Endothelial cell of umbilical vein (primary cell): ENCODE measurements at regions not wholly inside any gene's neighbourhood (a gene's known extent, or its start where the extent isn't known, plus 50 kb on each side); places are given as distances from the start of the nearest gene placed in this dataset.

ENCODE experiments used
- BruUV-seq: library from RNA; stranded (reverse); fragments of 400-500 nt; replicated peaks from 2 replicates; lab custom pipeline; 2021; lab: Mats Ljungman, UMichigan
- CTCF ChIA-PET: fragments of 300-600, 350-600 bp; sonication (Branson Sonifier 250); formaldehyde crosslinking; loops from one replicate; lab custom pipeline; 2021; ENCODE audit warnings: antibody characterized with exemption, inconsistent platforms; lab: Charles Lee
- POLR2A ChIA-PET: fragments of 300-600, 350-600 bp; sonication (Branson Sonifier 250); formaldehyde crosslinking; loops from one replicate; lab custom pipeline; 2021; ENCODE audit warnings: antibody characterized with exemption, inconsistent platforms; lab: Charles Lee
- DNase-seq: peaks from one replicate; pipeline ENCODE4 v3.0.0-alpha.2; 2011; ENCODE audit warnings: low read depth, low spot score
- FAIRE-seq: peaks from 2 replicates; lab custom pipeline; 2011; peaks lifted over from hg19 to GRCh38; lab: Jason Lieb, UNC
- H2AFZ ChIP-seq: 2 replicates; pipeline ENCODE4 v1.6.0; 2012; ENCODE audit warnings: low read depth, low read length, control low read depth, inconsistent platforms
- H3K27ac ChIP-seq: 2 replicates; pipeline ENCODE4 v1.5.1; 2011; ENCODE audit warnings: low read depth, mild to moderate bottlenecking, control low read depth, low read length, moderate library complexity; ENCODE audit not compliant: insufficient read depth
- H3K27me3 ChIP-seq, 2 experiments: 2 replicates each; pipeline versions ENCODE4 v1.6.0 to v1.6.1; 2011; ENCODE audit warnings: low read length in 2 of 2, mixed read lengths in 1 of 2; ENCODE audit not compliant: control insufficient read depth in 2 of 2, insufficient read depth in 2 of 2
- H3K36me3 ChIP-seq, 2 experiments: 2 replicates in 1 of 2; 3 replicates in 1 of 2; pipeline ENCODE4 v1.5.1; 2011; ENCODE audit warnings: low read length in 2 of 2, mild to moderate bottlenecking in 1 of 2, moderate library complexity in 1 of 2; ENCODE audit not compliant: control insufficient read depth in 2 of 2, insufficient read depth in 2 of 2; ENCODE audit errors: extremely low read depth in 1 of 2
- H3K4me1 ChIP-seq: 3 replicates; pipeline ENCODE4 v1.5.1; 2011; ENCODE audit warnings: mild to moderate bottlenecking, low read length; ENCODE audit not compliant: control insufficient read depth, insufficient read depth; ENCODE audit errors: extremely low read depth
- H3K4me2 ChIP-seq: 2 replicates; pipeline ENCODE4 v1.6.1; 2011; ENCODE audit warnings: low read length, control low read depth, mixed read lengths; ENCODE audit not compliant: insufficient read depth
- H3K4me3 ChIP-seq, 3 experiments: fragments of 200-600 bp in 1 of 3; sonication (generic), shearing (Covaris generic) in 1 of 3; replicated peaks in 1 of 3; 2 replicates each; pipeline ENCODE4 v1.5.1; 2011 to 2016; ENCODE audit warnings: control low read depth in 3 of 3, low read length in 3 of 3, mild to moderate bottlenecking in 2 of 3, inconsistent platforms in 1 of 3, low read depth in 1 of 3, moderate library complexity in 1 of 3; ENCODE audit not compliant: insufficient read depth in 1 of 3
- H3K79me2 ChIP-seq: 2 replicates; pipeline ENCODE4 v1.6.0; 2012; ENCODE audit warnings: low read length, inconsistent platforms; ENCODE audit not compliant: control insufficient read depth, insufficient read depth
- H3K9ac ChIP-seq: replicated peaks from 2 replicates; pipeline ENCODE3; 2011; ENCODE audit warnings: low read length, control low read depth; ENCODE audit not compliant: insufficient read depth; ENCODE audit errors: extremely low read depth
- H3K9me1 ChIP-seq: replicated peaks from 3 replicates; pipeline ENCODE4 v1.6.0; 2011; ENCODE audit warnings: mild to moderate bottlenecking, low read length; ENCODE audit not compliant: control insufficient read depth, insufficient read depth; ENCODE audit errors: extremely low read depth
- H3K9me3 ChIP-seq: replicated peaks from 2 replicates; pipeline ENCODE4 v1.5.1; 2012; ENCODE audit warnings: low read length, inconsistent platforms; ENCODE audit not compliant: control insufficient read depth, insufficient read depth
- H4K20me1 ChIP-seq: replicated peaks from 2 replicates; pipeline ENCODE3; 2011; ENCODE audit warnings: mild to moderate bottlenecking, low read length; ENCODE audit not compliant: control insufficient read depth, insufficient read depth; ENCODE audit errors: extremely low read depth
- EZH2 ChIP-seq: IDR thresholded peaks from 2 replicates; pipeline ENCODE4 v1.6.1; 2012; ENCODE audit warnings: borderline replicate concordance, low read depth, mild to moderate bottlenecking, moderate library complexity, low read length, inconsistent platforms; ENCODE audit not compliant: severe bottlenecking
- FOS ChIP-seq: IDR thresholded peaks from 2 replicates; pipeline ENCODE4 v1.6.1; 2011; ENCODE audit warnings: mild to moderate bottlenecking, low read length, moderate library complexity, borderline replicate concordance; ENCODE audit not compliant: insufficient read depth
- GATA2 ChIP-seq: IDR thresholded peaks from 2 replicates; pipeline ENCODE4 v1.7.0; 2011; ENCODE audit warnings: low read depth, mild to moderate bottlenecking, moderate library complexity, mixed read lengths, low read length; ENCODE audit not compliant: insufficient read length, insufficient read depth
- JUN ChIP-seq: IDR thresholded peaks from 2 replicates; pipeline ENCODE4 v1.6.1; 2011; ENCODE audit warnings: borderline replicate concordance, low read depth; ENCODE audit not compliant: insufficient read length, insufficient read depth
- MYC ChIP-seq: IDR thresholded peaks from one replicate; pipeline ENCODE4 v1.6.1; 2011; ENCODE audit warnings: mild to moderate bottlenecking, low read depth, low read length
- POLR2A ChIP-seq: IDR thresholded peaks from 2 replicates; pipeline ENCODE4 v1.6.1; 2012; ENCODE audit warnings: low read depth, mild to moderate bottlenecking, control low read depth, low read length
- POLR2AphosphoS5 ChIP-seq: IDR thresholded peaks from 2 replicates; pipeline ENCODE4 v1.6.1; 2012; ENCODE audit warnings: low read depth, mild to moderate bottlenecking, control low read depth, low read length, moderate library complexity; ENCODE audit not compliant: insufficient read depth
- dilution Hi-C: fragments of 300-500 bp; cut with MboI; formaldehyde crosslinking; loops from one replicate; pipeline ENCODE4 v1.15.0; 2019; ENCODE audit warnings: low sequenced_read_pairs; ENCODE audit not compliant: extremely low pct_ligation_motif_present
- intact Hi-C: fragments of 100-400 bp; cut with micrococcal nuclease; formaldehyde crosslinking; loops from one replicate; pipeline ENCODE4 v1.10.0; 2022
- TF ChIP-seq, protein P1 (sequence below): IDR thresholded peaks from 2 replicates; pipeline ENCODE4 v1.6.1; 2011; ENCODE audit not compliant: insufficient read depth, insufficient read length
- TF ChIP-seq, protein P2 (sequence below), 2 donors: IDR thresholded peaks; 1 replicate in 1 of 2; 2 replicates in 1 of 2; pipeline ENCODE4 v1.5.1; 2011; ENCODE audit warnings: low read length in 2 of 2, mild to moderate bottlenecking in 2 of 2, moderate library complexity in 2 of 2, control low read depth in 1 of 2, inconsistent platforms in 1 of 2, low read depth in 1 of 2; ENCODE audit not compliant: insufficient read depth in 1 of 2; ENCODE audit errors: extremely low read depth in 1 of 2

DNA sequence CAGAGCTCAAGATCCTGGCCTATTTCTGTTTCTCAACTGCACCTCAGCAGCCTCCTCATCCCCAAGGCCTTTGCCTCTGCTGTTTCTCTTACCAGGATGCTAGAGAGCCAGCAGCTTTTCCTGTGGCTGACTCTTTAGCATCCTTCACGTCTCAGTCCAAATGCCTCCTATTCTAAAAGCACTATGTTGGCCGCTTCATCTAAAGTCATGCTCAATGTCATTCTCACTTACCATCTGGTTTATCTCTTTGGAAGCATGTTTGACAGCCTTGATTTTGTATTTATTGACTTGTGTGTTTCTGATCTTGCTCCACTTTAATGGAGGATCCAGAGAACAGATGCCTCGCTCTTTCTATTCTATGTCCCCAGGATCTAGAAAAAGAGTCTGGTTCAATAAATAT is 351.8 kb upstream of the CDH11 start:
- Histone ChIP-seq H3K9ac (no peak overlapping the region), H3K4me3 (no peak overlapping the region), H3K79me2 (no peaks in the 10 kb centered on the region), H3K27me3 (no peaks in the 10 kb centered on the region), H2AFZ (no peak overlapping the region), H3K36me3 (no peaks in the 10 kb centered on the region), H3K9me3 (no peaks in the 10 kb centered on the region), H3K4me1 (no peaks in the 10 kb centered on the region), H4K20me1 (no peaks in the 10 kb centered on the region), H3K27ac (no peak overlapping the region), H3K4me2 (no peak overlapping the region), H3K9me1 (no peaks in the 10 kb centered on the region)
- TF ChIP-seq MYC, result no peak
- FAIRE-seq, result no peak
- ChIA-PET POLR2A (no interaction called here), CTCF (no interaction called here)
- dilution Hi-C loops, result no loop called here
- no TSS peak for BruUV-seq
- no peak for DNase-seq
- intact Hi-C loops, result no loop called here

DNA sequence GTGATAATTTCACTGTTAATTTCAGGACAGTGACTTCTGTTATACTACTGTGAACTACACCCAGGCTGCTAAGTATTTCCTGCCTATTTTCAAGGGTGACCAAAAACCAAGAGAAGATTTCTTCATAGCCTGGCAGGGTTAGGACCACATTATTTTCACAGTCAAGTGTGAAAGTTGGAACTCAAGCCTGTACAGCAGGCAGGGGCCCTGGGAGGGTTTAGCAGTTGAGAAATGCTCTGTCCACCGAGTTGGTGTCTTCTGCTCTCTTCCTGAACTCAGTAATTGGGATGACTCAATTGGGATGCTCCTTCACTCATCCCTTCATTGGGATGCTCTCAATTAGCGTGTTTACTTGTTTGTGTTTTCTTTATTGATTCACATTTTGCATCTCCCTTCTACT is 347.3 kb upstream of the CDH11 start:
- BruUV-seq, result no TSS peak

More for the DNA sequence above, 347.3 kb upstream of the CDH11 start:
- Histone ChIP-seq H3K9me1 (no peaks in the 10 kb centered on the region), H2AFZ (no peak overlapping the region), H3K27ac (no peak overlapping the region), H3K27me3 (no peaks in the 10 kb centered on the region), H3K9me3 (no peaks in the 10 kb centered on the region), H3K36me3 (no peaks in the 10 kb centered on the region), H3K4me2 (no peak overlapping the region), H3K79me2 (no peaks in the 10 kb centered on the region), H3K4me1 (no peaks in the 10 kb centered on the region), H3K9ac (no peak overlapping the region), H4K20me1 (no peaks in the 10 kb centered on the region), H3K4me3 (no peak overlapping the region)
- dilution Hi-C loops (no loop called here), intact Hi-C loops (no loop called here)
- POLR2A ChIA-PET, result no interaction called here
- no peak for DNase-seq
- no peak for FAIRE-seq
- no peak for TF ChIP-seq JUN
- TF ChIP-seq, protein P1, sequence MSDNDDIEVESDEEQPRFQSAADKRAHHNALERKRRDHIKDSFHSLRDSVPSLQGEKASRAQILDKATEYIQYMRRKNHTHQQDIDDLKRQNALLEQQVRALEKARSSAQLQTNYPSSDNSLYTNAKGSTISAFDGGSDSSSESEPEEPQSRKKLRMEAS, result no peak
- TF ChIP-seq GATA2, result no peak
- TF ChIP-seq, protein P2, sequence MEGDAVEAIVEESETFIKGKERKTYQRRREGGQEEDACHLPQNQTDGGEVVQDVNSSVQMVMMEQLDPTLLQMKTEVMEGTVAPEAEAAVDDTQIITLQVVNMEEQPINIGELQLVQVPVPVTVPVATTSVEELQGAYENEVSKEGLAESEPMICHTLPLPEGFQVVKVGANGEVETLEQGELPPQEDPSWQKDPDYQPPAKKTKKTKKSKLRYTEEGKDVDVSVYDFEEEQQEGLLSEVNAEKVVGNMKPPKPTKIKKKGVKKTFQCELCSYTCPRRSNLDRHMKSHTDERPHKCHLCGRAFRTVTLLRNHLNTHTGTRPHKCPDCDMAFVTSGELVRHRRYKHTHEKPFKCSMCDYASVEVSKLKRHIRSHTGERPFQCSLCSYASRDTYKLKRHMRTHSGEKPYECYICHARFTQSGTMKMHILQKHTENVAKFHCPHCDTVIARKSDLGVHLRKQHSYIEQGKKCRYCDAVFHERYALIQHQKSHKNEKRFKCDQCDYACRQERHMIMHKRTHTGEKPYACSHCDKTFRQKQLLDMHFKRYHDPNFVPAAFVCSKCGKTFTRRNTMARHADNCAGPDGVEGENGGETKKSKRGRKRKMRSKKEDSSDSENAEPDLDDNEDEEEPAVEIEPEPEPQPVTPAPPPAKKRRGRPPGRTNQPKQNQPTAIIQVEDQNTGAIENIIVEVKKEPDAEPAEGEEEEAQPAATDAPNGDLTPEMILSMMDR (IDR thresholded peaks at IDR 0.05; ENCODE audit: extremely low read depth in 1 of 2, insufficient read depth in 1 of 2, low read depth in 1 of 2, low read length in 2 of 2), result no peak
- no peak for TF ChIP-seq FOS
- TF ChIP-seq MYC, result no peak
- TF ChIP-seq POLR2A, result no peak
- no peak for TF ChIP-seq EZH2
- TF ChIP-seq POLR2AphosphoS5, result no peak
- CTCF ChIA-PET, result no interaction called here
